GM18858 (cell line): ENCODE measurements at regions not wholly inside any gene's neighbourhood (a gene's known extent, or its start where the extent isn't known, plus 50 kb on each side); places are given as distances from the start of the nearest gene placed in this dataset.

Experiments used
- ATAC-seq: cut with Tn5 transposase; IDR thresholded peaks from one replicate; pipeline ENCODE4 v1.9.1; 2021; ENCODE audit not compliant: unreplicated experiment

DNA sequence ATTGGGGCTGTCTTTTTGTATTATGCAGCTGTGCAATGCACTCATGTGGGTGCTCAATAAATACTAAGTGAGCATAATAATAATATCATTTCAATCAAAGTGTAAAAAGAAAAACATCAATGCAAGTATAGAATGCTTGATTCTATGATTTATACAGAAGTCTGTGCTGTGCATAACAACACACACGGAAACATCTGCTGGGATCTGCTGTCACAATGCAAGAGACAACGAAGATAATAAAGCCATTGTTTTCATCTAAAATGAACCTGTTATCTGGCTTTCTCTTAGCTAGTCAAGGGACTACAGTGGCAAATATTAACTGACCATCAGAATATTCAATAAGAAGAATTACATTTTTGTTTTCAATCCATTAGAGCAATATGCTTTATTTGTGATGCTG lies 1156.9 kb upstream of the MAP3K7 start:
- ATAC-seq = no peak

DNA sequence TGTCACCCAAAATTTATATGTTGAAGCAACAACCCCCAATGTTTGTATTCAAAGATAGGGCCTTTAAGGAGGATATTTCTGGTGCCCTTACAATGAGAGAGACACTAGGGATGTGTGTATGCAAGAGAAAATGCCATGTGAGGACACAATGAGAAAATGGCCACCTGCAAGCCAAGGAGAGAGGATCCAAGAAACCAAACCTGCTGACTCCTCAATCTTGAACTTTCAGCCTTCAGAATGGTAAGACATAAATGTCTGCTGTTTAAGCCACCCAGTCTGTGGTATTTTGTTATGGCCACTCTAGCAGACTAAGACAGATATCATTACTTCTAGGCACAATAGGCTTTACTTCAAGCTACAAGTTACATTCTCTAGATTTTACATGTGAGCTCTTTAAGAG lies 1145.1 kb upstream of the MAP3K7 start:
- no peak for ATAC-seq

DNA sequence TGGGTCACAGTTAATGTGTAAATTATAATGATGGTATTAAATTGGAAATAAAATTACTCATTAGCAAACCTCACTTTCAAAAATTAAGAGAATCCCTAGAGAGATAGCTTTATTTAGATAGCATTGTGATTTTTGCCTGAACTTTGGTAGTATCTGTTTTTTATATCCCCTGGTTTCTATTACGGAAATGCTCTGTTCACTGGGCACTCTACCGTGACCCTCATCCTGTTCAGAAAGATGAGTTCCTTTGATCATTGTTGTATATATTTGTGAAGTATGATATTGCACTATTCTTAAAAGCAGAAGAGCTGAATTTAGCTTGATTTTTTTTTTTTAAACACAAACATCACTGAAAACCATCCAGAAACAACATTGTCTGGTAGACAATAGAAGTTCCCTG lies 1143.8 kb upstream of the MAP3K7 start:
- no peak for ATAC-seq

DNA sequence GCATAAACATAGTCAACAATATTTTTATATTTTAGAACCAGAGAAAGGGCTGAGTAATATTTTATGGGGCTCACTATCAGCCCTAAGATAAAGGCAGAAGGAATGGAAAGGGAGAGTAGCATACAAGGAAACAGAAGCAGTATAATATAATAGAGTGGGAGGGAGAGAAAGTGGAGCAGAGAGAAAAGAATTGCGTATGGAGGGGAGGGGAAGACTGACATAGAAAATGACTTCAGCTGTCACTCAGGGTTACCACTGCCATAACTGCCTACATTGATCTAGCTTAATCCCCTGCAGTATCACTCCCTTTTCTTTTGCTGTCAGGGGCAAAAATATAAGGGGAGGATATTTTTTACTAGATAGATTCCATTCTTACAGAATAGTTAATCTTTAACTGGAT lies 1133.5 kb upstream of the MAP3K7 start:
- ATAC-seq = no peak

DNA sequence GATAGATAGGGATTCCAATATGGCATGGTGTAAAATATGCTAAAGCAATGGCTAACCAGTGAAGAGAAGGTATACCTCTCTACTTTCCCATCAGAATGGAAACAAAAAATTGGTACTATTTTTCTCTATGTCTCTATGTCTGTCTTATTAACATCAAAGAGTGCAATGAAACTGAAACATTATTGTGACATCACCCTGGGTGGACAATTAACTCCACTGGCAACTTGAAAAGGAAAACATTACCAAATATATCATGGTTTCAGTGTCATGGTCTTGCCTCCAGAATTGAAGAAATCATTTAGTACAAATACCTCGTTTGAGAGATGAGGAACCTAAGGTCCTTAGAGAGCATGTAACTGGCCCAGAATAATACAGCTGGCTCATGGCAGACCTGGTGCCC lies 1132.5 kb upstream of the MAP3K7 start:
- no peak for ATAC-seq

DNA sequence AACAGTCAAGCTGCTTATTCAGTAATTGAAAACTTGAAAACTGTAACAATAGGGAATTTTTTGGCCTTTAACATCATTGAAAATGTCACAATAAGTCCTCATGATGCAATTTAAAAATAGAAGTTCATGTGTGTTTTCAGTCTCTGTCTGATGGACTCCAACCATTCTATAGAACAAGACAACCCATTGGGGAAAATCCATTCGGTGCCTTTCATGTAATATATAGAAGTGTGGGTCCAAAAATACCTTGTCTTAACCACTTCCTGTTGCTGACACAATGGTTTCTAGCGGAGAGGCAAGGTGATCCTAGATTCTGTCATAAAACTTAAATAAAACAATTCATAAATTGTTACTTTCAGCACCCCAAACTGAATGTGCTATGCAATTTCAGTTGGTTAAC lies 1131.3 kb upstream of the MAP3K7 start:
- ATAC-seq = peak; percentile 74

DNA sequence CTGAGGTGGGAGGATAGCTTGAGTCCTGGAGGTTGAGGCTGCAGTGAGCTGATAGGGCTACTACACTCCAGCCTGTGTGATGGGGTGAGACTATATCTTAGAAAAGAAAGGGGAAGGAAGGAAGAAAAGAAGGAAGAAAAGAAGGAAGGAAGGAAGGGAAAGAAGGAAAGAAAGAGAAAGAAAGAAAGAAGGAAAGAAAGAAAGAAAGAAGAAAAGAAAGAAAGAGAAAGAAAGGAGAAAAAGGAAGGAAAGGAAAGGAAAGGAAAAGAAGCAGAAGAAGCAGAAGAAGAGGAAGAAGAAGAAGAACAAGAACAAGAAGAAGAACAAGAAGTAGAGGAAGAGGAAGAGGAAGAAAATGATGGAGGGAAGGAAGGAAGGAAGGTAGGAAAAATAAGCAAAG lies 1130.2 kb upstream of the MAP3K7 start:
- no peak for ATAC-seq

DNA sequence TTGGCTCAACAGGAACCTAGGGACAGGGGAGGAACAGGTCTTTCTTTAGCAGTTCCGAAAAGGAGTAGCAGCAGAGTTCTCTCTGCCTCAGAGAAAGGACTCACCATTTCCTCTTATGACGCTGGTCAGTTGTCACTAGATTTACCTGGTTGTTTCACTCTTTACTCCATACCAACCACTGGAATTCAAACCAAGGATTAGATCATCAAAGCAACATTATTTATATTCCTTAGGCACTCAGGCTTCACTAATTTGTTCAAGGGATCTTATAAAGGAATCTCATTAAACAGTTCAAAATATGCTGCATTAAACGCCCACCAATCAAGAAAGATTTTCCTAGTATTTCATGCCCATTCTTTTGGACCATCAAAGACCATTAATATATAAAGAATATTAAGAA lies 1129.5 kb upstream of the MAP3K7 start:
- ATAC-seq = no peak

DNA sequence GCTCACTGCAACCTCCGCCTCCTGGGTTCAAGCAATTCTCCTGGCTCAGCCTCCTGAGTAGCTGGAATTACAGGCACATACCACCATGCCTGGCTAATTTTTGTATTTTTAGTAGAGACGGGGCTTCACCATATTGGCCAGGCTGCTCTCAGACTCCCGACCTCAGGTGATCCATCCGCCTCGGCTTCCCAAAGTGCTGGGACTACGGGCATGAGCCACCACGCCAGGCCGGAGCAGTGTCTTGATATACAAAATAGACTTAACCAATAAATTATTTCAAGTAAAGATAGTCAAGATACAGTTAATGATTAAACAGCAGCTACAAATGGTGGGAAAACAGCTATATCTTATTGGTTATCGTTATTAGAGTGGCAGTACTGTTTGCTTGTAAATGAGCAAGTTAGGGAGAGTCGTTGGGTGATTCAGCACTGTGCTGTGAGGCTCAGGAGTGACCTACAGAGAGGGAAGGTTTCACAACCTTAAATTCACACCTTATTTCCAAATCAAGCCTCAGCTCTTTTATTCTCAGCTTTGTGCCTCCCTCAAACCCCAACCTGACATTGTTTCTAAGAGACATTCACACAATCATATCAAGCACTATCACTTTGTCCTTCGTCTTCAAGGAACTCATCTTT lies 1128.4 kb upstream of the MAP3K7 start:
- ATAC-seq = no peak

DNA sequence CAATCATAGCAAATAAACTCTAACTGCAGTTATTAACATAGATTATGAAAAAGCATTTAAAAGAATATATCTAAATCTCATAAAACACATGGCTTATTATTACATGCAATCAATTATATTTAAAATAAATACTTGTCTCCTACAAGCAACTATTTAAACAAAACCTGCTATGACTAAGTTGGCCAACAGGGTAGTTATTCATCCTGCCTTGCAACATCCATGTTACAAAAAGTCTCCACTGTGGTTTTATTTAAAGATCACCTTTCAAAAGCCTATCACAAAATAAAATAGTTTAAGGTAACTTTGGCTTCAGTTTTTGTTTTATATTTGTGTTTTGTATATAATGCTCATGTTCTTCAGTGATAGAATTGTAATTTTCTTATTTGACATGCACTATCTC lies 1127.0 kb upstream of the MAP3K7 start:
- ATAC-seq = no peak

DNA sequence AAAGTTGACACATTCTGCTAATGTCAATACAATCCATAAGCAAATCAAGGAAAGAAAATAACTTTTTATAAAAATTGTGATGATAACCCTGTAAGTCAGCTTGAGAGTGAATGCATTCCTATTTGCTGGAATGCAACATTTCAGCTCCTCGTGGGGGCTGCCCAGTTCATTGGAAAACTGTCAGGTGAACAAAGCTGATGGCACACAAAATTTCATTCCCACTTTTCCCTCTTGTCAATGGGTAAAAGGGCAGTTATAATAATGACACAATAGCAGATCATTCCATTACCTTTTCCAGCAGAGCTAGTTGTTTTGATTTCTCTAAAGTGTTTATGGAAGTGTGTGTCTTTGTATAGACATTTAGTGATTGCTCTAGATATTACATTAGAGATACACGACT lies 1124.6 kb upstream of the MAP3K7 start:
- no peak for ATAC-seq

DNA sequence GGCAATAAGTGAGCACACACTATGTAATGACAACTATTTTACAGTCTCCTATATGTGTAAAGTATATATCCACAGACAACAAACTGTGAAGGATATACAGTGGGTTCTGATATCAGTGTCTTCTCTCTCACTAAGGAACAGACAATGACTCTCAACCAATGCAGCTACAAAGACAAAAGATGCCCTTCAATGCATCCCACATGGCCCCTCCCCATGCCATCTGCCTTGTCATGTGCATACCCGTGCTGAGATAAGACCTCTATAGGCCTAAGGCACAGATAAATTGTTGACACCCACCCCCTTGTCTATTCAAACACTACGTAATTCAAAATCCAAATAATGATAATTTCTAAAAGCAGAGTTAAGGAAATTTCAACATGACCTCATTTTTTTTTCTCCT lies 1123.5 kb upstream of the MAP3K7 start:
- no peak for ATAC-seq

DNA sequence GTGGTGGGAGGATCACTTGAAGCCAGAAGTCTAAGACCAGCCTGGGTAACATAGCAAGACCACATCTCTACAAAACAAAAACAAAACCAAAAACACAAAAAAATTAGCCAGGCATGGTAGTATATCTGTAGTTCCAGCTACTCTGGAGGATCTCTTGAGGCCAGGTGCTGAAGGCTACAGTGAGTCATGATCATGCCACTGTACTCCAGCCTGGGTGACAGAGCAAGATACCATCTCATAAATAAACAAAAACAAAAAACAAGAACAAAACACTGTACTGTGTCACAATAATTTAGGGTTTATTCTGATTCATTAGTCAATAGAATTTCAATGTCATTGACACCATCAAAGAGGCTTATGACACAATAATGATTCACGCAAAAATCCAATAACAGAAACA lies 1121.7 kb upstream of the MAP3K7 start:
- ATAC-seq = no peak

DNA sequence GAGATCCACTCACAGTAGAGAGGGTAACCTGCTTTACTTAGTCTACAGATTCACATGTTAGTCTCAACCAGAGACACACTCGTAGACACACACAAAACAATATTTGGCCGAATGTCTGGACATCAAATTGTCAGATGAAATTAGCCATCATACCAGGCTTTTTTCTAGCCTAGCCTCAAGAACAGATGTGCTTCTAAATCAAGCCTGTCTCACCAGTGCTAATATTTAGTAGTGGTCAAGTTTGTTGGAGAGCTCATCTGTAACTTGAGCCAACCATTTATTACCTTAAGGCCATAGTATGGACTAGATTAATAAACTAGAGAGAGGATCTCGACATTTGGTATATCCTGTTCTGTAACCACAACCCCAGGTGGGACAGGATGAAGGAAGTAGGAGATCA lies 1118.8 kb upstream of the MAP3K7 start:
- no peak for ATAC-seq

DNA sequence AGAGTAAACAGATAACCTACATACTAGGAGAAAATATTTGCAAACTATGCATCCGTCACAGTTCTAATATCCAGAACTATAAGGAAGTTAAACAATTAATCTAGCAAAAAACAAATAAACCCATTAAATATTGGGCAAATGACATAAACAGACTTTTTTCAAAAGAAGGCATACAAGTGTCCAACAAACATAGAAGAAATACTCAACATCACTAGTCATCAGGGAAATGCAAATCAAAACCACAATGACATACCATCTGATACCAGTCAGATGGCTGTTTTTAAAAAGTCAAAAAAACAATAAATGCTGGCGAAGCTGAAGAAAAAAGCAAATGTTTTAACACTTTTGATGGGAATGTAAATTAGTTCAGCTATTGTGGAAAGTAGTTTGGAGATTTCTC lies 1117.7 kb upstream of the MAP3K7 start:
- no peak for ATAC-seq

DNA sequence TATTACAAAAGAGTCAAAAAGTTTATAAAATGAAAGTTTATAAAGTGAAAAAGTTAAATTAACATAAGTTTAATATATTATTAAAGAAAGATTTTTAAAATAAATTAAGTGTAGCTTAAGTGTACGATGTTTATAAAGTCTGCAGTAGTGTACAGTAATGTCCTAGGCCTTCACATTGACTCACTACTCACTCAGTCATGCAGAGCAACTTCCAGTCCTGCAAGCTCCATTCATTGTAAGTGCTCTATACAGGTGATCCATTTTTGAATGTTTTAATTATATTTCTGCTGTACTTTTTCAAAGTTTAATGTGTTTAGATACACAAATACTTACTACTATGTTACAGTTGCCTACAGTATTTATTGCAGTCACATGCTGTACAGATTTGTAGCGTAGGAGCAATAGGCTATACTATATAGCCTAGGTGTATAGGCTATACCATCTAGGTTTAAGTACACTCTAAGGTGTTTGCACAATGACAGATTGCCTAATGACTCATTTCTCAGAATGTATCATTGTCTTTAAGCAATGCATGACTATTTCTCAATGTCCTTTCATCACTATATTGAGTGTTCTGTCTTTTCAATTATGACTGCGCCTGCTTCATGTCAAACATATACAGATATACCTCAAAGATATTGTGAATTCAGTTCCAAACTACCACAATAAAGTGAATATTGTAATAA lies 1110.3 kb upstream of the MAP3K7 start:
- ATAC-seq = no peak

DNA sequence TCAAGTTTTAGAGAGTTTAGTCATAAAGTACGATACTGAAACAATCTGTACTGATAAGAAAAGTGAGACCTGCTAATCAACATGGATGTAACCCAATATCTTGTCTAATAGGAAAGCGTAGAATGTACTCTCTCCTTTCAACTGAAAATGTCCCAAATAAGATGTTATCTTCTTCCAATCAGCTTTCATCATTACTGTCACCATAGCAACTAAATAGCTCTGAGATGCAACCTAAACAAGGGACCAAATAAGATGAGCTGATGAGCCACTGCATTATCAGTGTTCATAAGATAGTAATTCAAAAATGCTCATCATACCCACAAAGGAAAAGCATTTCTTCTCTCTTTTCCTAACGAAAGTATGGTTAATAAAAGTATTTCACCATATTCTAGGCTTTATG lies 1108.3 kb upstream of the MAP3K7 start:
- ATAC-seq = no peak

DNA sequence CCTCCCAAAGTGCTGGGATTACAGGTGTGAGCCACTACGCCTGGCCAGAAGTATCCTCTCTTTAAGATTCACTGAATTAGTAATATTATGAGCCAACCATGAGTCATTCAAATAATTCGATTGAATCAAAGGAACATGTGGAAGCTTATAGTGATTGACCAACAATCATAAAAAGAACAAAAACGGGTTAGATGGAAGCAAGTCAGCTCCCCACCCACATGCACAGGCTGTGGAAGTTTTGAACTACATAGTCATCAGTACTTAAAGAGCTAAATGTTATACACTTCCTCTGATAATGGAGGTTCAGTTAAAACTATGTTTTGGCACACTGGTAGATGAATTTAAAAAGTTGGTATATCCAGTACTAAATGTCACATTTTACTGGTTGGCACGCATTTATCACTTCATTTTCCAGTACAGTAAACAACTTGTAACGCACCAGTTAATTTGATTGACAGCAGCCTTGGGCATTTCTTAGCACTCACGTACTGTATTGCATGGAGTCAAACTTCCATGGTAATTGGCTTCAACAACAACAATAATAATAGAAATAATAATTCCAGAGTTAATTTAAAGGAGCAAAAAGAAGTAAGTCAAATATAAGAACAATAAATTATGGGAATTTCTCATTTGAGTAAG lies 1107.3 kb upstream of the MAP3K7 start:
- no peak for ATAC-seq

DNA sequence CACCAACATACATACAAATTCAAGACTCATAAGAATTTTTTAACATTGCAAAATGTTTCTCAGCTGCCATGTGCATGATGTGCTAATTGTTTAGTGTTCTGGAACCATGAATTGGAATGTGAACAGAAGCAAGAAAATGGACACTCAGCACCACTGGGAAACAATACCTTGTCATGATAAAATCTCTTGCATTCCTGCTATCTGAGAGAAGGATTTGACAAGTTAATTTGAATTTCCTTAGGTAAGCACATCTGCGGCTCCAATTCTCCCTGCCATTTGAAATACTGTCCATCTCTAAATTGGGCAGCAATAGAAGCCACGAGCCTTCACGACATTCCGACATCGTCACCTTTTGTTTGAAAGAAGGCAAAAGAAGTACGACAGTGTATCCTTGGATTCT lies 1104.6 kb upstream of the MAP3K7 start:
- ATAC-seq = no peak

DNA sequence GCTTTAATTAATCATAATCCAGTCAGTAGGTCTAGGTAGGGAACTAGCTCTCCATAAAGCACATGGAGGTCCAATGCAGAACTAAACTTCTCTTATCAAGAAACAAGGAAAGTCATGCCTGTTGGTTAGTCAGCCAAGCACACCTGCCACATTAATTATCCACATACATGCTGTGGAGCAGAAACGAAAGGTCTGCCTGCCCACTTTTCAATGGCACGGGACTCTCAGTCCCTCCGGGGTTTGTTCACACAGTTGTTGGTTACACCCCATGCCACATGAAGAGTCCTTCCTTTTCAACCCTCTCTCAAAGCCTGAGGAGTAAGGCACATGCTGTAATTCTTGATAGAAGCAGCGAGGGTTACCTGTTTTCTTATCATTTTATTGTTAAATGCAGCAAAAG lies 1096.4 kb upstream of the MAP3K7 start:
- ATAC-seq = no peak

DNA sequence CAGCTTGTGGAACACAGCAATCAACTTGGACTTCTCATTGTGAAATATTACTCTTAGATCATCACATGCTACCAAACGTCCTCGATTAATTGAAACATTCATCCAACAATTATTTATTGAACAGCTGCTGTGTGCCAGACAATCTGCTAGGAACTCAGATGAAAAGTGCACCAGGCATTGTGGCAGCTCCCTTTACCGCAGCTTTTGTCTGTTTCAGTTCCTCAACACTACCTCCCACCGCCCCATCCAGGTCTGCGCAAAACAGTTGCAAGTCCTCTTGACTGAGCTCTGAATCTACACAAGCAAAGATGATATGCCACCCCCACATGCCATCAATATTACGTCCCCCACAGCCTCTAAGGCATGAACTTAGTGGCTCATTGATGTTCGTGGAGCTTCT lies 1094.4 kb upstream of the MAP3K7 start:
- ATAC-seq = no peak

DNA sequence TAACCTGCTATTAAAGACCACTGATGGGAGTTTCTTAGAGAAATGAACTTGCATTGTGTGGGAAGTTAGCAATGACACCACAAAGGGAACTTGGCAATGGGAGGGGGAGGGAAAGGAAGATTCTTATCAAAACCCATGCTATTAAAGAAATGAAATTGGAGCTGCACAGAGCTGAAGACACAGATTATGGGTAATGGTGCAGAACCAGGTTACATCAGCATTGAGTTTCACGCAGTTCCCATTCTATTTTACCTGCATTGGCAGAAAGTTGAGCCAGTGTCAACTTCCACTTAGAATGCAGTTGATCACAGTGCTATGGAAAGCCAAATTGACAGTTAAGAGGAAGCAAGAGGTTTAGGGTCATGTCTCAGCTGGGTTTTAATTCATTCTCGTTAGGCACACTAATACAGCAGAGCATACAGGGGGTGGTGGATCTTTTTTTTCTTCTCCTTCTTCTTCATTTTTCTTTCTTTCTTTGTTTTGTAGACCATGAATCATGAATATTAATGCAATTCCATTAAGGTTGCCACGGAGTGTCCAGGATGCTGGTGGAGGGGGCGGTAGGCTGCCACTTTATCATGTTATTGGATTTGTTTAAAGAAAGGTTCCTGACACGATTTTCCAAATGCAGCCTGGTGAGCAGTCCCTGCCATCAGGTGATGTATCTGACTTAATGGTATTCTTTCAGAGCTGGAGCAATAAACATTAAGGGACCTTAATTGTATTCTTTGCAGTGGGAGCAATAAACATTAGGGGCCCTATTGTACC lies 1092.0 kb upstream of the MAP3K7 start:
- ATAC-seq = no peak
